HG03095 (cell line): ENCODE measurements at regions not wholly inside any gene's neighbourhood (a gene's known extent, or its start where the extent isn't known, plus 50 kb on each side); places are given as distances from the start of the nearest gene placed in this dataset.

ENCODE experiments used
- ATAC-seq: cut with Tn5 transposase; IDR thresholded peaks from one replicate; pipeline ENCODE4 v1.9.1; 2021; ENCODE audit warnings: moderate library complexity; ENCODE audit not compliant: unreplicated experiment

- no peak for ATAC-seq
Observed at GRCh38 chr10:83921984-83922860, 217.1 kb upstream of the GHITM start.

GRCh38 chr10:83925133-83925532 is 214.2 kb upstream of the GHITM start:
- ATAC-seq: no peak

GRCh38 chr10:83926606-83927005 is 212.7 kb upstream of the GHITM start:
- no peak for ATAC-seq

- no peak for ATAC-seq
Observed at GRCh38 chr10:83927166-83927565, 212.1 kb upstream of the GHITM start.

- ATAC-seq: no peak
Observed at GRCh38 chr10:83929399-83929798, 209.9 kb upstream of the GHITM start.

- no peak for ATAC-seq
Observed at GRCh38 chr10:83931669-83932068, 207.6 kb upstream of the GHITM start.

- ATAC-seq: no peak
Observed at GRCh38 chr10:83932245-83932644, 207.1 kb upstream of the GHITM start.

GRCh38 chr10:83934062-83934461 is 205.2 kb upstream of the GHITM start:
- ATAC-seq: no peak

GRCh38 chr10:83934641-83935338 is 204.5 kb upstream of the GHITM start:
- no peak for ATAC-seq

GRCh38 chr10:83935339-83935736 is 204.0 kb upstream of the GHITM start:
- no peak for ATAC-seq

- ATAC-seq: no peak
Observed at GRCh38 chr10:83935911-83936310, 203.4 kb upstream of the GHITM start.

GRCh38 chr10:83937161-83937560 is 202.1 kb upstream of the GHITM start:
- ATAC-seq: no peak

GRCh38 chr10:83937826-83938225 is 201.5 kb upstream of the GHITM start:
- no peak for ATAC-seq

- ATAC-seq: no peak
Observed at GRCh38 chr10:83941189-83941588, 198.1 kb upstream of the GHITM start.

GRCh38 chr10:83942410-83942809 is 196.9 kb upstream of the GHITM start:
- ATAC-seq: no peak

GRCh38 chr10:83943049-83943448 is 196.3 kb upstream of the GHITM start:
- ATAC-seq: no peak

GRCh38 chr10:83943920-83944319 is 195.4 kb upstream of the GHITM start:
- ATAC-seq: no peak

GRCh38 chr10:83945982-83946718 is 193.2 kb upstream of the GHITM start:
- ATAC-seq: no peak

- ATAC-seq: no peak
Observed at GRCh38 chr10:83952314-83952713, 187.0 kb upstream of the GHITM start.

GRCh38 chr10:83953589-83953988 is 185.7 kb upstream of the GHITM start:
- no peak for ATAC-seq

- ATAC-seq: no peak
Observed at GRCh38 chr10:83954193-83954799, 185.0 kb upstream of the GHITM start.
